Karpas-422 (cell line): ENCODE measurements at regions not wholly inside any gene's neighbourhood (a gene's known extent, or its start where the extent isn't known, plus 50 kb on each side); places are given as distances from the start of the nearest gene placed in this dataset.

Experiments
- DNase-seq: peaks from one replicate; pipeline ENCODE4 v3.0.0-alpha.2; 2015
- H2AFZ ChIP-seq: fragments of 200-600 bp; sonication (generic); 2 replicates; pipeline ENCODE4 v1.6.1; 2014; ENCODE audit warnings: antibody characterized with exemption, low read length, mixed read lengths
- H3K27ac ChIP-seq: fragments of 200-600 bp; sonication (generic); 2 replicates; pipeline ENCODE4 v1.5.1; 2014; ENCODE audit warnings: mild to moderate bottlenecking, low read length, moderate library complexity
- H3K27me3 ChIP-seq: fragments of 200-600 bp; sonication (generic); 2 replicates; pipeline ENCODE4 v1.6.1; 2014; ENCODE audit warnings: low read length, mixed read lengths
- H3K36me3 ChIP-seq: fragments of 200-600 bp; sonication (generic); 2 replicates; pipeline ENCODE4 v1.6.1; 2014; ENCODE audit warnings: low read length, mixed read lengths; ENCODE audit not compliant: insufficient read depth
- H3K4me1 ChIP-seq: fragments of 200-600 bp; sonication (generic); 2 replicates; pipeline ENCODE4 v1.6.1; 2014; ENCODE audit warnings: mild to moderate bottlenecking, low read length, mixed read lengths
- H3K4me2 ChIP-seq: fragments of 200-600 bp; sonication (generic); 2 replicates; pipeline ENCODE4 v1.6.1; 2014; ENCODE audit warnings: low read length, low read depth, mild to moderate bottlenecking; ENCODE audit not compliant: poor library complexity, severe bottlenecking
- H3K4me3 ChIP-seq: fragments of 200-600 bp; sonication (generic); 2 replicates; pipeline ENCODE4 v1.5.1; 2014; ENCODE audit warnings: mild to moderate bottlenecking, antibody characterized with exemption, low read length, mixed read lengths
- H3K79me2 ChIP-seq: fragments of 200-600 bp; sonication (generic); 2 replicates; pipeline ENCODE4 v1.6.1; 2014; ENCODE audit warnings: mild to moderate bottlenecking, low read length, mixed read lengths
- H3K9ac ChIP-seq: fragments of 200-600 bp; sonication (generic); 2 replicates; pipeline ENCODE4 v1.6.0; 2014; ENCODE audit warnings: low read length
- H3K9me2 ChIP-seq: fragments of 200-600 bp; sonication (generic), shearing (Covaris generic); replicated peaks from 2 replicates; pipeline ENCODE4 v1.6.0; 2014; ENCODE audit warnings: mild to moderate bottlenecking, low read length, moderate library complexity; ENCODE audit not compliant: insufficient read depth
- H3K9me3 ChIP-seq: fragments of 300-700, 200-600 bp; sonication (generic); 2 replicates; pipeline ENCODE4 v1.6.1; 2014; ENCODE audit warnings: low read length, mixed read lengths
- H4K20me1 ChIP-seq: fragments of 200-600 bp; sonication (generic); 2 replicates; pipeline ENCODE4 v1.6.1; 2014; ENCODE audit warnings: mild to moderate bottlenecking, antibody characterized with exemption, low read length, low read depth; ENCODE audit not compliant: insufficient read depth

GRCh38 chr1:11338284-11338924, 65.4 kb downstream of the UBIAD1 start:
- Histone ChIP-seq H3K36me3 (no peaks in the 10 kb centered on the region), H2AFZ (no peak overlapping the region), H3K4me3 (no peak overlapping the region), H3K9ac (no peak overlapping the region), H3K79me2 (no peaks in the 10 kb centered on the region), H3K9me3 (no peaks in the 10 kb centered on the region), H4K20me1 (no peaks in the 10 kb centered on the region), H3K4me1 (no peaks in the 10 kb centered on the region), H3K27me3 (no peaks in the 10 kb centered on the region), H3K4me2 (no peak overlapping the region), H3K9me2 (no peaks in the 10 kb centered on the region), H3K27ac (no peak overlapping the region)
- DNase-seq, result no peak

- H4K20me1 ChIP-seq, result no peaks in the 10 kb centered on the region
- H2AFZ ChIP-seq, result no peak overlapping the region
- H3K4me2 ChIP-seq, result no peak overlapping the region
- H3K9me2 ChIP-seq, result no peaks in the 10 kb centered on the region
- no peaks in the 10 kb centered on the region for H3K4me1 ChIP-seq
- no peaks in the 10 kb centered on the region for H3K79me2 ChIP-seq
- no peak overlapping the region for H3K4me3 ChIP-seq
- H3K9me3 ChIP-seq, result no peaks in the 10 kb centered on the region
- H3K27me3 ChIP-seq, result no peaks in the 10 kb centered on the region
- no peak overlapping the region for H3K9ac ChIP-seq
- DNase-seq, result no peak
- H3K27ac ChIP-seq, result no peak overlapping the region
- H3K36me3 ChIP-seq, result no peaks in the 10 kb centered on the region
Measured at GRCh38 chr1:11339346-11340232, 66.6 kb downstream of the UBIAD1 start.

DNA sequence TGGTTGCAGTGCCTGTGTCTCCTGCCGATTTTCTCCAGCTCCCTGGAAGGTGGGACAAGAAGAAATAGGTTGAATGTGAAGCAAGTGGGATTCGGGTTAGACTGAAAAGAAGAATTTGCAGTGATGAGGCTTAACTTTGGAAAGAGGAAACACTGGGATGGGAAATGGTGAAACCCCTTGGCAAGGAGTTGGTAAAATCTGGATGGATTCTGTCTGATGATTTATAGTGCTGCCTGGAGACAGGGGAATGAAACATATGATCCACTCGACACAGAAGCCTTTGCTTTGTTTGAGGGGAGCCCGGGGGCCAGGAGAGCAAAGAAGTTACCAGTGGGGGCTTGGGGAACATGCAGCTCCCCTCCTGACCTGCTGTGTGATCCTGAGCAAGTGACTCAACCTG, 67.2 kb downstream of the UBIAD1 start:
- Histone ChIP-seq H3K9ac (no peak overlapping the region), H3K4me3 (no peak overlapping the region), H3K9me3 (no peaks in the 10 kb centered on the region), H2AFZ (no peak overlapping the region), H3K9me2 (no peaks in the 10 kb centered on the region), H4K20me1 (no peaks in the 10 kb centered on the region), H3K27ac (no peak overlapping the region), H3K4me2 (no peak overlapping the region), H3K27me3 (no peaks in the 10 kb centered on the region), H3K36me3 (no peaks in the 10 kb centered on the region), H3K79me2 (no peaks in the 10 kb centered on the region), H3K4me1 (no peaks in the 10 kb centered on the region)
- DNase-seq, result no peak

GRCh38 chr1:11341901-11342552, 69.0 kb downstream of the UBIAD1 start:
- DNase-seq, result no peak
- no peaks in the 10 kb centered on the region for H4K20me1 ChIP-seq
- no peaks in the 10 kb centered on the region for H3K9me3 ChIP-seq
- no peak overlapping the region for H2AFZ ChIP-seq
- no peak overlapping the region for H3K4me2 ChIP-seq
- H3K79me2 ChIP-seq, result no peaks in the 10 kb centered on the region
- no peaks in the 10 kb centered on the region for H3K27me3 ChIP-seq
- H3K4me1 ChIP-seq, result no peaks in the 10 kb centered on the region
- no peak overlapping the region for H3K4me3 ChIP-seq
- no peaks in the 10 kb centered on the region for H3K36me3 ChIP-seq
- no peak overlapping the region for H3K9ac ChIP-seq
- no peaks in the 10 kb centered on the region for H3K9me2 ChIP-seq
- no peak overlapping the region for H3K27ac ChIP-seq

GRCh38 chr1:11342621-11343032, 69.6 kb downstream of the UBIAD1 start:
- no peaks in the 10 kb centered on the region for H3K4me1 ChIP-seq
- no peaks in the 10 kb centered on the region for H3K9me2 ChIP-seq
- no peak for DNase-seq
- no peaks in the 10 kb centered on the region for H4K20me1 ChIP-seq
- no peak overlapping the region for H2AFZ ChIP-seq
- H3K79me2 ChIP-seq, result no peaks in the 10 kb centered on the region
- no peak overlapping the region for H3K9ac ChIP-seq
- no peak overlapping the region for H3K27ac ChIP-seq
- H3K4me2 ChIP-seq, result no peak overlapping the region
- H3K4me3 ChIP-seq, result no peak overlapping the region
- H3K9me3 ChIP-seq, result no peaks in the 10 kb centered on the region
- no peaks in the 10 kb centered on the region for H3K27me3 ChIP-seq
- no peaks in the 10 kb centered on the region for H3K36me3 ChIP-seq

DNA sequence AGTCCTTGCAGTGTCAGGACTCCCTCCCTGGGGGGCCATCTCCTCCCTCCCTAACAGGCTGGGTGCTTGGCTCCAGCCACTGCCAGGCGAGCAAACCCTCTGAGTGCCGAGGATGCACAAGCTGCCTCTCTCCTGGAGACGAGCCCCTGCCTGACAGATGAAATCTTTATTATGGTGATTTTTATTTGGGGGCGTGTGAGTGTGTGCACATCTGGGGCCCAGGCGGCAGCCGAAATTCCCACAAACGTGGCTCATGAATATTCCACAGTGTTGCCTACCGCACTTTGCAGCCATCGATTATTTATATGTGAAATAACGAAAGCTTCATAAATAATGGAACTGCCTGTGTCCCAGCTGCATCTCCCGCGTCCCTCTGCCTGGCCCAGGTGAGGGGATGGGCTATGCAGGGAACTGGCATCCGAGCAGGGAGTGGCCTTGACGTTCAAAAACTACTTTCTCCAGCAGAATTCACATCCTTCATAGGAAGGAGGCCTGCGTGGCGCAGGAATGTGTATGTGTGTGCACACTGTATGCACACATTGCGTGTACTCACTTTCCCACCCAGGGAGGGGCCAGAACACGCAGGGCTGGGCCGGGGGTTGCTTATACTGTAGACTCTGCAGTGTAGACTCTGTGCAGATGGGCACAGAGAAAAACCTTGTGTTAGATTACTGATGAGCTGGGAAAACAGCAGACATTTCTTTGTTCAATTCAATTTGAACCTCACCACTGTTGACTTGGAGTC, 73.1 kb downstream of the UBIAD1 start:
- no peaks in the 10 kb centered on the region for H3K9me3 ChIP-seq

GRCh38 chr1:11350265-11350664, 77.3 kb downstream of the UBIAD1 start:
- no peak overlapping the region for H2AFZ ChIP-seq
- no peaks in the 10 kb centered on the region for H3K9me3 ChIP-seq

More for the DNA sequence above, 73.1 kb downstream of the UBIAD1 start:
- no peak for DNase-seq
- H3K27me3 ChIP-seq, result no peaks in the 10 kb centered on the region
- no peak overlapping the region for H3K27ac ChIP-seq
- H3K4me3 ChIP-seq, result no peak overlapping the region
- H2AFZ ChIP-seq, result no peak overlapping the region
- H3K9ac ChIP-seq, result no peak overlapping the region
- no peaks in the 10 kb centered on the region for H3K4me1 ChIP-seq
- no peak overlapping the region for H3K4me2 ChIP-seq
- no peaks in the 10 kb centered on the region for H3K36me3 ChIP-seq
- H3K79me2 ChIP-seq, result no peaks in the 10 kb centered on the region
- no peaks in the 10 kb centered on the region for H4K20me1 ChIP-seq
- no peaks in the 10 kb centered on the region for H3K9me2 ChIP-seq

More at GRCh38 chr1:11350265-11350664, 77.3 kb downstream of the UBIAD1 start:
- H3K4me2 ChIP-seq, result no peak overlapping the region
- H3K27me3 ChIP-seq, result no peaks in the 10 kb centered on the region
- H3K4me1 ChIP-seq, result no peaks in the 10 kb centered on the region
- H3K79me2 ChIP-seq, result no peaks in the 10 kb centered on the region
- no peak for DNase-seq
- H3K9ac ChIP-seq, result no peak overlapping the region
- H3K4me3 ChIP-seq, result no peak overlapping the region
- H4K20me1 ChIP-seq, result no peaks in the 10 kb centered on the region
- H3K9me2 ChIP-seq, result no peaks in the 10 kb centered on the region
- no peaks in the 10 kb centered on the region for H3K36me3 ChIP-seq
- H3K27ac ChIP-seq, result no peak overlapping the region
